Hepatocyte (in vitro differentiated cells): ENCODE measurements at regions not wholly inside any gene's neighbourhood (a gene's known extent, or its start where the extent isn't known, plus 50 kb on each side); places are given as distances from the start of the nearest gene placed in this dataset.

Experiments used
- DNase-seq: peaks from one replicate; pipeline ENCODE4 v3.0.0-alpha.2; 2016; ENCODE audit warnings: low spot score
- H2AFZ ChIP-seq: fragments of 200-600 bp; sonication (generic); 2 replicates; pipeline ENCODE4 v1.6.0; 2016; ENCODE audit warnings: antibody characterized with exemption, mild to moderate bottlenecking
- H3K27ac ChIP-seq: fragments of 200-600 bp; sonication (generic); 2 replicates; pipeline ENCODE4 v1.5.1; 2016; ENCODE audit warnings: mild to moderate bottlenecking
- H3K27me3 ChIP-seq: fragments of 200-600 bp; sonication (generic); 2 replicates; pipeline ENCODE4 v1.6.1; 2016
- H3K36me3 ChIP-seq: fragments of 200-600 bp; sonication (generic); replicated peaks from 2 replicates; pipeline ENCODE4 v1.5.1; 2016; ENCODE audit warnings: low read depth; ENCODE audit not compliant: insufficient read depth
- H3K4me1 ChIP-seq: fragments of 200-600 bp; sonication (generic); 2 replicates; pipeline ENCODE4 v1.5.1; 2016; ENCODE audit warnings: mild to moderate bottlenecking, moderate library complexity; ENCODE audit not compliant: insufficient read depth
- H3K4me2 ChIP-seq: fragments of 200-600 bp; sonication (generic); 2 replicates; pipeline ENCODE4 v1.6.0; 2016
- H3K4me3 ChIP-seq: fragments of 200-600 bp; sonication (generic); 2 replicates; pipeline ENCODE4 v1.5.1; 2016; ENCODE audit warnings: mild to moderate bottlenecking
- H3K79me2 ChIP-seq: fragments of 200-600 bp; sonication (generic); 2 replicates; pipeline ENCODE4 v1.6.0; 2017; ENCODE audit warnings: mild to moderate bottlenecking
- H3K9me2 ChIP-seq: fragments of 200-600 bp; sonication (generic); replicated peaks from 2 replicates; pipeline ENCODE4 v1.6.0; 2017; ENCODE audit warnings: mild to moderate bottlenecking; ENCODE audit not compliant: insufficient read depth
- H3K9me3 ChIP-seq: fragments of 200-600 bp; sonication (generic); 2 replicates; pipeline ENCODE4 v1.5.1; 2016; ENCODE audit warnings: low read depth, mild to moderate bottlenecking
- H4K20me1 ChIP-seq: fragments of 200-600 bp; sonication (generic); 2 replicates; pipeline ENCODE4 v1.6.0; 2016; ENCODE audit warnings: mild to moderate bottlenecking; ENCODE audit not compliant: insufficient read depth, poor library complexity, severe bottlenecking
- EZH2 ChIP-seq: fragments of 200-600 bp; sonication (generic); IDR thresholded peaks from 2 replicates; pipeline ENCODE4 v1.6.1; 2016; ENCODE audit warnings: antibody characterized with exemption, mild to moderate bottlenecking, borderline replicate concordance
- EZH2phosphoT487 ChIP-seq: fragments of 200-600 bp; sonication (generic); IDR thresholded peaks from one replicate; pipeline ENCODE4 v1.6.1; 2018; ENCODE audit warnings: antibody characterized with exemption, mild to moderate bottlenecking, low read depth, moderate library complexity; ENCODE audit not compliant: unreplicated experiment, severe bottlenecking
- WGBS: methylation state at CpG from one replicate; pipeline ENCODE4 v1.1.6; 2016; ENCODE audit warnings: low lambda C conversion rate; ENCODE audit errors: missing lambda C conversion rate; 5-methylcytosine and 5-hydroxymethylcytosine counted together
- TF ChIP-seq, protein P1 (sequence below): fragments of 200-600 bp; sonication (generic); IDR thresholded peaks from 2 replicates; pipeline ENCODE4 v1.5.1; 2016; ENCODE audit warnings: antibody characterized with exemption, mild to moderate bottlenecking; ENCODE audit not compliant: poor library complexity

DNA sequence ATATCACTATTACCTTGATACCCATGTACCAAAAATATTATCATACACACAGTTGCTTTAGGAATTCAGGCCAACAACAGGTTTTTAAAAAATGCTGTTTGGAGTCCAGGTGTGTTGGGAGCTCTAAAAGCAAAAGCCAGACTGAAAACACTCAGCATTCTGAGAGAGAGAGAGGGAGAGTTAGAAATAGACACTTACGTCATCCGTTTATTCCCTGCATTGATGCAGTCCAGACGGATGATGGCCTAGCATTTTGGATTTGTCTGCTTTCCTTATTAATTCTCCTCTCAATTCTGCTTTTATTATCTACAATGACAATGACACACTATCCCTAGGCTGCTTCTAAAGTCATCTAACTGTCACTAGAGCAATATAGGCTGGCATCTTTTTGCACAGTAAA, 358.3 kb upstream of the BOD1L1 start:
- Histone ChIP-seq H4K20me1 (no peaks in the 10 kb centered on the region), H3K9me2 (no peaks in the 10 kb centered on the region), H3K36me3 (no peaks in the 10 kb centered on the region), H3K27ac (no peak overlapping the region), H3K9me3 (no peaks in the 10 kb centered on the region), H3K4me1 (peaks cover 22% of the 10 kb centered on the region), H3K4me2 (no peak overlapping the region), H2AFZ (no peak overlapping the region), H3K79me2 (no peaks in the 10 kb centered on the region), H3K27me3 (no peaks in the 10 kb centered on the region), H3K4me3 (no peak overlapping the region)
- 70% methylated on average over 3 of the region's 3 CpGs for WGBS
- DNase-seq = no peak
- TF ChIP-seq, protein P1, sequence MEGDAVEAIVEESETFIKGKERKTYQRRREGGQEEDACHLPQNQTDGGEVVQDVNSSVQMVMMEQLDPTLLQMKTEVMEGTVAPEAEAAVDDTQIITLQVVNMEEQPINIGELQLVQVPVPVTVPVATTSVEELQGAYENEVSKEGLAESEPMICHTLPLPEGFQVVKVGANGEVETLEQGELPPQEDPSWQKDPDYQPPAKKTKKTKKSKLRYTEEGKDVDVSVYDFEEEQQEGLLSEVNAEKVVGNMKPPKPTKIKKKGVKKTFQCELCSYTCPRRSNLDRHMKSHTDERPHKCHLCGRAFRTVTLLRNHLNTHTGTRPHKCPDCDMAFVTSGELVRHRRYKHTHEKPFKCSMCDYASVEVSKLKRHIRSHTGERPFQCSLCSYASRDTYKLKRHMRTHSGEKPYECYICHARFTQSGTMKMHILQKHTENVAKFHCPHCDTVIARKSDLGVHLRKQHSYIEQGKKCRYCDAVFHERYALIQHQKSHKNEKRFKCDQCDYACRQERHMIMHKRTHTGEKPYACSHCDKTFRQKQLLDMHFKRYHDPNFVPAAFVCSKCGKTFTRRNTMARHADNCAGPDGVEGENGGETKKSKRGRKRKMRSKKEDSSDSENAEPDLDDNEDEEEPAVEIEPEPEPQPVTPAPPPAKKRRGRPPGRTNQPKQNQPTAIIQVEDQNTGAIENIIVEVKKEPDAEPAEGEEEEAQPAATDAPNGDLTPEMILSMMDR = no peak
- no peak for TF ChIP-seq EZH2phosphoT487
- no peak for TF ChIP-seq EZH2

DNA sequence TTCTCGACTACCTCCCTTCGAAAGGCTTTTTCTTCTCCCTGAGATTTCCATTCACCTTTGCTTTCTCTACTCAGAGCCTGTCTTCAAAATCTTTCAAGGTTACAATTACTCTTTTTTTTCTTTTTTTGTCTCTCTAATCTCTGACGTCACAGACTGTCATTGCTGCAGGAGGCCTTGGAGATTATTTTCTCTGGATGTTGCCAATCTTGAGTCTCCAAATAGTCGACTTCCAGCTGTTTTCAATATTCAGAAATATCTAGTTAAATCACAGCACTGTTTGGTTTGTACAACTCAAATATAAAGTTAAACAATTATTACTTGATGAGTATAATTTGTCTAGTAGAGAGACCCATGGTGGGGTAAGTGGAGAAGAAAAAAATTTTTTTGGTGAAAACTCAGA, 359.0 kb upstream of the BOD1L1 start:
- Histone ChIP-seq H3K36me3 (no peaks in the 10 kb centered on the region), H3K4me3 (no peak overlapping the region), H2AFZ (no peak overlapping the region), H3K9me3 (no peaks in the 10 kb centered on the region), H4K20me1 (no peaks in the 10 kb centered on the region), H3K27me3 (no peaks in the 10 kb centered on the region), H3K79me2 (no peaks in the 10 kb centered on the region), H3K4me1 (peaks cover 20% of the 10 kb centered on the region), H3K27ac (no peak overlapping the region), H3K9me2 (no peaks in the 10 kb centered on the region), H3K4me2 (no peak overlapping the region)
- 81% methylated on average over 4 of the region's 4 CpGs for WGBS
- TF ChIP-seq EZH2phosphoT487 = no peak
- no peak for TF ChIP-seq EZH2
- TF ChIP-seq, protein P1 = no peak
- no peak for DNase-seq

DNA sequence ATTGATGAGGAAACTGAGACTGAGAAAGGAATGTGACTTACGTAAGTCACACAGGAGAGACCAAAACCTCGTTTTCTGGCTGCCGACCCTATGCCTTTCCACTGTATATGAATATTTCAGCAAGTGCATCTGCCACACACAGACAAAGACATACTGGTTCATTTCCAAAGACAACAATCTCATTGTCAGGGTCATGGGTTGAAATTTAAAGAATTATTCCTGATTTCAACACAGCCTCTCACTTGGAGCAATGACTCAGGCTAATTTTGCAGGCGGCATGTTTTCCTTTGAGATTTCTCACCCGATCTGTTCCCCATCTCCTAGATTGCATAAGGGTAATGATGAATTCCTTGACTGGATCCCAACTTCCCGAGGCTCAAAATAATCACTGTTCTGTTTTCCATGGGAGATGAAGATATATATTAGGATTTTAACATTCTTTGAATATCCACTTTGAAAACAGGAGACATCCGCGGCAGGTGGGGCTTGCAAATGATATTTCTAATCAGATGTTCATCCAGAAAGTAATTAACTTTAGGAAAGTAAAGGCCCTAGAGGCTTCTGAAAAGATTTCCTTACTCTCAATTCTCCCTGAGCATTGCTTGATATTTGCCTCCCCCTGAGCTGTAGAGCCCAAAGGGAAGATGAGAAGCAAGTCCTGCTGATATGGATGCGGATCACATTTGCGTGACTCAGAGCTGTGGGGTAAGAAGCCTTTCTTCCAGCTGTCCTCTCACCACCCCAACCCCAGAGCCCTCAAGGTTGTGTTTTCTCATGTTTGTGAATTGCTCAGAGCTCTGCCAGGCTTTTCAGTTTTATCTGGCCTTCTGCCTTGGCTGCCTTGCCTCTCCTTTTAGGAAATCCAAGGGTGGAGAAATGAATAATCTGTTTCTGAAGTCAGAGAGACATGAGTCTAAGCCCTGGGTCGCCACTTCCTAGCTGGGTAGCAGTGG, 361.1 kb upstream of the BOD1L1 start:
- H3K9me3 ChIP-seq = no peaks in the 10 kb centered on the region
- no peak overlapping the region for H3K27ac ChIP-seq
- no peak overlapping the region for H3K4me2 ChIP-seq
- no peaks in the 10 kb centered on the region for H3K36me3 ChIP-seq
- no peaks in the 10 kb centered on the region for H4K20me1 ChIP-seq
- H3K4me1 ChIP-seq = peaks cover 32% of the 10 kb centered on the region
- TF ChIP-seq, protein P1 = no peak
- TF ChIP-seq EZH2 = no peak
- no peak for TF ChIP-seq EZH2phosphoT487
- no peaks in the 10 kb centered on the region for H3K27me3 ChIP-seq
- no peak overlapping the region for H2AFZ ChIP-seq
- 83% methylated on average over 11 of the region's 11 CpGs for WGBS
- peak; percentile 30 for DNase-seq
- no peaks in the 10 kb centered on the region for H3K79me2 ChIP-seq
- H3K4me3 ChIP-seq = no peak overlapping the region
- H3K9me2 ChIP-seq = no peaks in the 10 kb centered on the region
